SK-N-SH treated with all-trans-retinoic acid at 6 μM for 48 hours (cell line): ENCODE measurements at regions not wholly inside any gene's neighbourhood (a gene's known extent, or its start where the extent isn't known, plus 50 kb on each side); places are given as distances from the start of the nearest gene placed in this dataset.

Experiments
- ARNTL ChIP-seq: fragments of 450-650 bp; formaldehyde crosslinking; IDR thresholded peaks from 2 replicates; pipeline ENCODE4 v1.5.0; 2020; ENCODE audit warnings: low read depth, mild to moderate bottlenecking, moderate library complexity, borderline replicate concordance
- BACH2 ChIP-seq: fragments of 250-450 bp; sonication (Bioruptor Pico); IDR thresholded peaks from 2 replicates; pipeline ENCODE4 v1.9.0; 2021; ENCODE audit warnings: mild to moderate bottlenecking, borderline replicate concordance
- CSRNP3 ChIP-seq: fragments of 250-450 bp; sonication (Bioruptor Pico); IDR thresholded peaks from 2 replicates; pipeline ENCODE4 v1.5.1; 2021; ENCODE audit warnings: mild to moderate bottlenecking, moderate library complexity
- ISL1 ChIP-seq: fragments of 250-450 bp; sonication (Bioruptor Pico); IDR thresholded peaks from 2 replicates; pipeline ENCODE4 v2.1.2; 2022; ENCODE audit warnings: mild to moderate bottlenecking, moderate library complexity
- OSR1 ChIP-seq: fragments of 250-450 bp; sonication (Bioruptor Pico); IDR thresholded peaks from 2 replicates; pipeline ENCODE4 v1.8.0; 2022; ENCODE audit warnings: moderate library complexity, mild to moderate bottlenecking, inconsistent platforms
- RARB ChIP-seq: fragments of 250-450 bp; sonication (Bioruptor Pico); IDR thresholded peaks from 2 replicates; pipeline ENCODE4 v1.8.0; 2021; ENCODE audit warnings: mild to moderate bottlenecking, moderate library complexity
- ZC3H10 ChIP-seq: fragments of 250-450 bp; sonication (Bioruptor Pico); IDR thresholded peaks from 2 replicates; pipeline ENCODE4 v1.5.1; 2021; ENCODE audit warnings: mild to moderate bottlenecking, moderate library complexity
- ZFP3 ChIP-seq: fragments of 250-450 bp; sonication (Bioruptor Pico); IDR thresholded peaks from 2 replicates; pipeline ENCODE4 v1.5.0; 2020; ENCODE audit warnings: mild to moderate bottlenecking, moderate library complexity
- ZFP30 ChIP-seq: fragments of 450-650 bp; formaldehyde crosslinking; IDR thresholded peaks from 2 replicates; pipeline ENCODE4 v1.5.0; 2022; ENCODE audit warnings: mild to moderate bottlenecking, moderate library complexity
- TF ChIP-seq, protein P1 (sequence below): fragments of 250-450 bp; sonication (Bioruptor Pico); IDR thresholded peaks from 2 replicates; pipeline ENCODE4 v1.5.0; 2020; ENCODE audit warnings: mild to moderate bottlenecking, moderate library complexity
- TF ChIP-seq, protein P2 (sequence below): fragments of 250-450 bp; sonication (Bioruptor Pico); IDR thresholded peaks from 2 replicates; pipeline ENCODE4 v1.5.1; 2020; ENCODE audit warnings: low read depth, mild to moderate bottlenecking, moderate library complexity

- TF ChIP-seq RARB (CRISPR knock-in tag) (no peak), ISL1 (CRISPR knock-in tag) (no peak), ZC3H10 (CRISPR knock-in tag) (no peak), ZFP3 (CRISPR knock-in tag) (no peak), ARNTL (CRISPR knock-in tag) (no peak), ZFP30 (CRISPR knock-in tag) (no peak), OSR1 (CRISPR knock-in tag) (no peak), BACH2 (no peak), CSRNP3 (CRISPR knock-in tag) (no peak)
- TF ChIP-seq, protein P1, sequence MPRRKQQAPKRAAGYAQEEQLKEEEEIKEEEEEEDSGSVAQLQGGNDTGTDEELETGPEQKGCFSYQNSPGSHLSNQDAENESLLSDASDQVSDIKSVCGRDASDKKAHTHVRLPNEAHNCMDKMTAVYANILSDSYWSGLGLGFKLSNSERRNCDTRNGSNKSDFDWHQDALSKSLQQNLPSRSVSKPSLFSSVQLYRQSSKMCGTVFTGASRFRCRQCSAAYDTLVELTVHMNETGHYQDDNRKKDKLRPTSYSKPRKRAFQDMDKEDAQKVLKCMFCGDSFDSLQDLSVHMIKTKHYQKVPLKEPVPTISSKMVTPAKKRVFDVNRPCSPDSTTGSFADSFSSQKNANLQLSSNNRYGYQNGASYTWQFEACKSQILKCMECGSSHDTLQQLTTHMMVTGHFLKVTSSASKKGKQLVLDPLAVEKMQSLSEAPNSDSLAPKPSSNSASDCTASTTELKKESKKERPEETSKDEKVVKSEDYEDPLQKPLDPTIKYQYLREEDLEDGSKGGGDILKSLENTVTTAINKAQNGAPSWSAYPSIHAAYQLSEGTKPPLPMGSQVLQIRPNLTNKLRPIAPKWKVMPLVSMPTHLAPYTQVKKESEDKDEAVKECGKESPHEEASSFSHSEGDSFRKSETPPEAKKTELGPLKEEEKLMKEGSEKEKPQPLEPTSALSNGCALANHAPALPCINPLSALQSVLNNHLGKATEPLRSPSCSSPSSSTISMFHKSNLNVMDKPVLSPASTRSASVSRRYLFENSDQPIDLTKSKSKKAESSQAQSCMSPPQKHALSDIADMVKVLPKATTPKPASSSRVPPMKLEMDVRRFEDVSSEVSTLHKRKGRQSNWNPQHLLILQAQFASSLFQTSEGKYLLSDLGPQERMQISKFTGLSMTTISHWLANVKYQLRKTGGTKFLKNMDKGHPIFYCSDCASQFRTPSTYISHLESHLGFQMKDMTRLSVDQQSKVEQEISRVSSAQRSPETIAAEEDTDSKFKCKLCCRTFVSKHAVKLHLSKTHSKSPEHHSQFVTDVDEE (CRISPR knock-in tag): no peak
- TF ChIP-seq, protein P2, sequence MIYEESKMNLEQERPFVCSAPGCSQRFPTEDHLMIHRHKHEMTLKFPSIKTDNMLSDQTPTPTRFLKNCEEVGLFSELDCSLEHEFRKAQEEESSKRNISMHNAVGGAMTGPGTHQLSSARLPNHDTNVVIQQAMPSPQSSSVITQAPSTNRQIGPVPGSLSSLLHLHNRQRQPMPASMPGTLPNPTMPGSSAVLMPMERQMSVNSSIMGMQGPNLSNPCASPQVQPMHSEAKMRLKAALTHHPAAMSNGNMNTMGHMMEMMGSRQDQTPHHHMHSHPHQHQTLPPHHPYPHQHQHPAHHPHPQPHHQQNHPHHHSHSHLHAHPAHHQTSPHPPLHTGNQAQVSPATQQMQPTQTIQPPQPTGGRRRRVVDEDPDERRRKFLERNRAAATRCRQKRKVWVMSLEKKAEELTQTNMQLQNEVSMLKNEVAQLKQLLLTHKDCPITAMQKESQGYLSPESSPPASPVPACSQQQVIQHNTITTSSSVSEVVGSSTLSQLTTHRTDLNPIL (CRISPR knock-in tag): no peak
Measured at GRCh38 chr12:100706033-100706432, 88.5 kb upstream of the ANO4 start.
